ENCODE measurements at regions not wholly inside any gene's neighbourhood (a gene's known extent, or its start where the extent isn't known, plus 50 kb on each side); places are given as distances from the start of the nearest gene placed in this dataset.

DNA sequence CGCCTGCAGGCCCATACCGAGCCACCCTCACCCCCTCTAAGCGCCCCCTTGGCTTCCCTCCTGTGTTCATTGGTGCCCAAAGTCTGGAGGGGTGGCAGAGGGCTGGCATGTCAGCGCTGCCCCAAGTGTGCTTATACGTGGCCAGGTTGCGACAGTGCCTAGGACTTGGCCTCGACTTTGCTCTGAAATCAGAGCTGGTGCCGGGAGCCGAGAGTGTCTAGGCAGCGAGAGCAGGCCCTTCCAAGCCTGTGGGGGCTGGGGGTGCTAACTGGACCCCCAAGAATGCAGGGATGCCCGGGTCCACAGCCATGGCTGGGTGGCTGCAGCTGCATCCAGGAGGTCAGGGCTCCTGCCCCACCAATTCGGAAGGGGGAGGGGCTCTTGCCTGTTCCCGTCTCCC is 95.6 kb upstream of the MGAT5 start:
- H3K4me3 Mint-ChIP-seq, result no peak overlapping the region
- no peaks in the 10 kb centered on the region for H3K27me3 Mint-ChIP-seq (ENCODE audit: insufficient read depth)
- H3K4me1 Mint-ChIP-seq, result peaks cover 31% of the 10 kb centered on the region
- no peak overlapping the region for H3K27ac Mint-ChIP-seq
- TF ChIP-seq, protein P1, sequence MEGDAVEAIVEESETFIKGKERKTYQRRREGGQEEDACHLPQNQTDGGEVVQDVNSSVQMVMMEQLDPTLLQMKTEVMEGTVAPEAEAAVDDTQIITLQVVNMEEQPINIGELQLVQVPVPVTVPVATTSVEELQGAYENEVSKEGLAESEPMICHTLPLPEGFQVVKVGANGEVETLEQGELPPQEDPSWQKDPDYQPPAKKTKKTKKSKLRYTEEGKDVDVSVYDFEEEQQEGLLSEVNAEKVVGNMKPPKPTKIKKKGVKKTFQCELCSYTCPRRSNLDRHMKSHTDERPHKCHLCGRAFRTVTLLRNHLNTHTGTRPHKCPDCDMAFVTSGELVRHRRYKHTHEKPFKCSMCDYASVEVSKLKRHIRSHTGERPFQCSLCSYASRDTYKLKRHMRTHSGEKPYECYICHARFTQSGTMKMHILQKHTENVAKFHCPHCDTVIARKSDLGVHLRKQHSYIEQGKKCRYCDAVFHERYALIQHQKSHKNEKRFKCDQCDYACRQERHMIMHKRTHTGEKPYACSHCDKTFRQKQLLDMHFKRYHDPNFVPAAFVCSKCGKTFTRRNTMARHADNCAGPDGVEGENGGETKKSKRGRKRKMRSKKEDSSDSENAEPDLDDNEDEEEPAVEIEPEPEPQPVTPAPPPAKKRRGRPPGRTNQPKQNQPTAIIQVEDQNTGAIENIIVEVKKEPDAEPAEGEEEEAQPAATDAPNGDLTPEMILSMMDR (conservative IDR thresholded peaks at IDR 0.05), result no peak
- no peak overlapping the region for H3K9ac ChIP-seq (ENCODE audit: extremely low read depth, low read length, poor library complexity, severe bottlenecking)
- no peaks in the 10 kb centered on the region for H3K36me3 ChIP-seq (ENCODE audit: control insufficient read depth, insufficient read depth, low read length)
- 92 to 93% methylated on average over 7 to 13 of the region's 13 CpGs for WGBS, 2 experiments (ENCODE audit: insufficient coverage in 1 of 2, insufficient read length in 1 of 2)
- H3K27me3 ChIP-seq (ENCODE audit: control insufficient read depth, insufficient read depth, low read length, poor library complexity, severe bottlenecking), result no peaks in the 10 kb centered on the region
- no peaks in the 10 kb centered on the region for H3K9me3 ChIP-seq (ENCODE audit: control insufficient read depth, low read length)
- DNase-seq, result no peak
- H3K4me3 ChIP-seq (ENCODE audit: low read length), result no peak overlapping the region
- peaks cover 11% of the 10 kb centered on the region for H3K4me1 ChIP-seq (ENCODE audit: control insufficient read depth, insufficient read depth, low read length)
- H3K27ac ChIP-seq (ENCODE audit: low read depth, low read length), result no peak overlapping the region
- peaks cover 15% of the 10 kb centered on the region for H3K36me3 Mint-ChIP-seq (ENCODE audit: low read depth)
- no peaks in the 10 kb centered on the region for H3K9me3 Mint-ChIP-seq

DNA sequence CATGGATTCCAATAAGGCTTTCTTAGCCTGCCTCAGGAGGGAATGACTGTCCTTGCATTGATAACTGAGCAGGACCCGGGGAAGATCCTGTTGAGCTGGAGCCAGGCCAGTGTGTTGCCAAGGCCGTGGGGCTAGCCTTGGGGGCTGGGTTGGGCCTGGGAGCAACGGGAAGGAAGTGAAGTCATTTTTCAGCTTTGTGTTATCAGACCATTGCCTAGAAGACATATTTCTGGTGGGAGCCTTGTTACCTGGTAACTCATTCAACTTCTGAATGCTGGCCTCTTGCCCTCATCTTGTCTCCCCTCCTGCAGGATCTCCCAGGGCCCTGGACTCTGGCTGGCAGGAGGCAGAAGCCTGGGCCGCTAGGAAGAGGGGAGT is 92.7 kb upstream of the MGAT5 start:
- Mint-ChIP-seq H3K4me1 (peaks cover 33% of the 10 kb centered on the region), H3K4me3 (no peak overlapping the region), H3K36me3 (ENCODE audit: low read depth) (peaks cover 7% of the 10 kb centered on the region), H3K27ac (no peak overlapping the region), H3K27me3 (ENCODE audit: insufficient read depth) (no peaks in the 10 kb centered on the region), H3K9me3 (no peaks in the 10 kb centered on the region)
- Histone ChIP-seq H3K9me3 (ENCODE audit: control insufficient read depth, low read length) (no peaks in the 10 kb centered on the region), H3K36me3 (ENCODE audit: control insufficient read depth, insufficient read depth, low read length) (no peaks in the 10 kb centered on the region), H3K27me3 (ENCODE audit: control insufficient read depth, insufficient read depth, low read length, poor library complexity, severe bottlenecking) (no peaks in the 10 kb centered on the region), H3K9ac (ENCODE audit: extremely low read depth, low read length, poor library complexity, severe bottlenecking) (no peak overlapping the region), H3K4me1 (ENCODE audit: control insufficient read depth, insufficient read depth, low read length) (peaks cover 11% of the 10 kb centered on the region), H3K4me3 (ENCODE audit: low read length) (no peak overlapping the region), H3K27ac (ENCODE audit: low read depth, low read length) (peak overlapping the region; percentile 79)
- DNase-seq, result no peak
- WGBS, 2 experiments (ENCODE audit: insufficient coverage in 1 of 2, insufficient read length in 1 of 2), result 79 to 86% methylated on average over 3 to 4 of the region's 4 CpGs
- TF ChIP-seq, protein P1 (conservative IDR thresholded peaks at IDR 0.05), result no peak

DNA sequence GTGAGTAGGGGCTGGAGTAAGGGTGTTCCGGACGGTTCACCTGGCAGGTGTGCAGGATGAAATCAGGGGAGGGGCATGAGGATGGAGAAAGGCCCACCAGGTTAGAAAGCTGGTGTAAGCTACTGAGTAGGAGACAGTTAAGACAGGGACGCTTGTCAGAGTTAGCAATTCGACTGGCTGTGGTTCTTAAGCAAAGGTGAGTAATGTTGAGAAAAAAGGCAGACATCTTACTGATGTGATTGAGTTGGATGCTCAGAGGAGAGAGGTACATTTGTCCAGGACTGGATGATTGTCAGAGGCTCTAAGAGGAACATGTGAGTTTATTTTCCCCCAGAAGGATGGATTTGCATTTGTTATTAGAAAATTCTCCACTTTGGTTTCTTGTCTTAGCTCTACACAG is 90.5 kb upstream of the MGAT5 start:
- H3K27me3 ChIP-seq (ENCODE audit: control insufficient read depth, insufficient read depth, low read length, poor library complexity, severe bottlenecking), result no peaks in the 10 kb centered on the region
- no peak overlapping the region for H3K4me3 ChIP-seq (ENCODE audit: low read length)
- H3K27me3 Mint-ChIP-seq (ENCODE audit: insufficient read depth), result no peaks in the 10 kb centered on the region
- TF ChIP-seq, protein P1 (conservative IDR thresholded peaks at IDR 0.05), result no peak
- H3K9me3 ChIP-seq (ENCODE audit: control insufficient read depth, low read length), result no peaks in the 10 kb centered on the region
- no peak overlapping the region for H3K27ac Mint-ChIP-seq
- no peak overlapping the region for H3K9ac ChIP-seq (ENCODE audit: extremely low read depth, low read length, poor library complexity, severe bottlenecking)
- H3K4me1 Mint-ChIP-seq, result peaks cover 35% of the 10 kb centered on the region
- peaks cover 11% of the 10 kb centered on the region for H3K4me1 ChIP-seq (ENCODE audit: control insufficient read depth, insufficient read depth, low read length)
- no peaks in the 10 kb centered on the region for H3K9me3 Mint-ChIP-seq
- H3K36me3 Mint-ChIP-seq (ENCODE audit: low read depth), result no peaks in the 10 kb centered on the region
- H3K36me3 ChIP-seq (ENCODE audit: control insufficient read depth, insufficient read depth, low read length), result no peaks in the 10 kb centered on the region
- no peak overlapping the region for H3K27ac ChIP-seq (ENCODE audit: low read depth, low read length)
- no peak overlapping the region for H3K4me3 Mint-ChIP-seq
- DNase-seq, result no peak
- WGBS, 2 experiments (ENCODE audit: insufficient coverage in 1 of 2, insufficient read length in 1 of 2), result 90 to 92% methylated on average over 2 to 4 of the region's 4 CpGs
